ENCODE measurements at regions not wholly inside any gene's neighbourhood (a gene's known extent, or its start where the extent isn't known, plus 50 kb on each side); places are given as distances from the start of the nearest gene placed in this dataset.

DNA sequence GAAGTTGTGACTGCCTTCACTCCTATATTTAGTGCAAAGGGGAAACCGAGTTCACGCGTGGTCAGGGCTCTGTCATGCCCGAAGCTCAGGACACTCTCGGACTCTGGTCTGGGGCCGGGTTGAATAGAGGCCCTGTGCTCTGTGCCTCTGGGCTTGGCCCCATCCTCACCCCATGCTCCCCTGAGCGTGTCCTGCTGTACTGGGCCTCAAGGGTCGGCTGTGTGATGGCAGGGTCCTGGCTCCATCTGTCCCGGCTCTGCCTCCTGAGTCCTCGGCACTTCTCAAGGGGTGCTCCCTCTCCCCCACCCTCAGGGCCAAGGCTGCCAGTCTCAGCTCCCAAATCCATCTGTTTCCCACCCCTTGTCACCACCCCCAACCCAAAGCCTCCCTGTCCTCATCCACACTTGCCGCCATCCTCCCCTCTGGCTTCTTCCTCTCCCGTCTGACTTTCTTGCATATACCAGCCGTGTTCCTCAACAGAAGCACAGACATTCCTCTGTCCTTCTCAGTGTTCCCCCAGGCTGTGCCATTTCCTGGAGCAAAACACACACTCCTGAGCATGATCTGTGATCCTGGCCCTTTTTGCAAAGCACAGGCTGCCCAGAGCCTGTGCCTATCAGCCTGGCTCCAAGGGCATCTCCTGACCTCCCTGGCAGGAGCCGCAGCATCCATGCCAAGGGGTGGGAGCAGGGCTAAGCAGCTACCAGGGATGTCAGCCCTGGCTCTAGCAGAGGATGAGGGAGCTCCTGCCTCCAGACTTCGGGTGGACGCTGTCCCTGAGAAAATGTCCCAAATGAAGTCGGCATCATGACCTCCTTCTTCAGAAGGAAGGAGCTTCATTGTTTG lies 64.2 kb upstream of the OTOS start (continued):
- TF ChIP-seq, protein P1, sequence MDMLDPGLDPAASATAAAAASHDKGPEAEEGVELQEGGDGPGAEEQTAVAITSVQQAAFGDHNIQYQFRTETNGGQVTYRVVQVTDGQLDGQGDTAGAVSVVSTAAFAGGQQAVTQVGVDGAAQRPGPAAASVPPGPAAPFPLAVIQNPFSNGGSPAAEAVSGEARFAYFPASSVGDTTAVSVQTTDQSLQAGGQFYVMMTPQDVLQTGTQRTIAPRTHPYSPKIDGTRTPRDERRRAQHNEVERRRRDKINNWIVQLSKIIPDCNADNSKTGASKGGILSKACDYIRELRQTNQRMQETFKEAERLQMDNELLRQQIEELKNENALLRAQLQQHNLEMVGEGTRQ (IDR thresholded peaks at IDR 0.05; ENCODE audit: low read length): no peak
- TF ChIP-seq RBBP5 (IDR thresholded peaks at IDR 0.05; ENCODE audit: borderline replicate concordance, low read depth, low read length) (no peak), CHD2 (IDR thresholded peaks at IDR 0.05; ENCODE audit: low read length) (no peak), BCL11A (IDR thresholded peaks at IDR 0.05; ENCODE audit: low read depth in 2 of 2, low read length in 2 of 2) (no peak), EP300 (IDR thresholded peaks at IDR 0.05; ENCODE audit: borderline replicate concordance in 1 of 2, low read depth in 2 of 2, low read length in 2 of 2) (no peak)

Measured in H1 (cell line).